ENCODE measurements at regions not wholly inside any gene's neighbourhood (a gene's known extent, or its start where the extent isn't known, plus 50 kb on each side); places are given as distances from the start of the nearest gene placed in this dataset.

- no peak for TF ChIP-seq HDAC2 (IDR thresholded peaks at IDR 0.05)
- TF ChIP-seq ESRRA (IDR thresholded peaks at IDR 0.05; ENCODE audit: borderline replicate concordance, low read length): no peak
- TF ChIP-seq ATOH8 (CRISPR knock-in tag; IDR thresholded peaks at IDR 0.05; ENCODE audit: low read depth): no peak
- no peak for TF ChIP-seq MAZ (IDR thresholded peaks at IDR 0.05; ENCODE audit: borderline replicate concordance, low read depth, low read length)
- no peak for TF ChIP-seq CTCF (IDR thresholded peaks at IDR 0.05)
- TF ChIP-seq KDM1A (IDR thresholded peaks at IDR 0.05; ENCODE audit: low read depth): no peak
- no peak for TF ChIP-seq FOXS1 (CRISPR knock-in tag; IDR thresholded peaks at IDR 0.05)
- TF ChIP-seq NPAS2 (CRISPR knock-in tag; IDR thresholded peaks at IDR 0.05; ENCODE audit: borderline replicate concordance): no peak
- TF ChIP-seq ELK1 (IDR thresholded peaks at IDR 0.05; ENCODE audit: low read depth, low read length): no peak
- no peak for TF ChIP-seq RARB (CRISPR knock-in tag; IDR thresholded peaks at IDR 0.05)
- TF ChIP-seq CHD4 (IDR thresholded peaks at IDR 0.05; ENCODE audit: borderline replicate concordance): no peak
- no peak for TF ChIP-seq ZSCAN20 (CRISPR knock-in tag; IDR thresholded peaks at IDR 0.05)
- ChIA-PET POLR2A (no interaction called here), CTCF (no interaction called here)
- FAIRE-seq (no peak), ATAC-seq (no peak), DNase-seq (ENCODE audit: low read depth in 1 of 2, low spot score in 1 of 2) (no peak)
- no peak overlapping the region for H3K27ac ChIP-seq
- 13% methylated on average over 8 of the region's 10 CpGs for WGBS (ENCODE audit: missing lambda C conversion rate)
- no peak overlapping the region for H3K4me3 ChIP-seq
- no peak overlapping the region for H3K4me2 ChIP-seq
- no peaks in the 10 kb centered on the region for H3K9me3 ChIP-seq
- no peaks in the 10 kb centered on the region for H3K4me1 ChIP-seq
Measured at GRCh38 chr10:130511766-130512165, 375.6 kb downstream of the GLRX3 start.

GRCh38 chr10:130512936-130513335 lies 376.7 kb downstream of the GLRX3 start:
- CTCF ChIA-PET: no interaction called here
- no peak for DNase-seq (ENCODE audit: low read depth in 1 of 2, low spot score in 1 of 2)
- Histone ChIP-seq H3K27ac (no peak overlapping the region), H3K4me2 (no peak overlapping the region), H3K4me3 (no peak overlapping the region), H3K9me3 (no peaks in the 10 kb centered on the region), H3K4me1 (no peaks in the 10 kb centered on the region)
- POLR2A ChIA-PET: no interaction called here
- no peak for TF ChIP-seq FOSB (CRISPR knock-in tag; IDR thresholded peaks at IDR 0.05)
- no peak for TF ChIP-seq PBX3 (IDR thresholded peaks at IDR 0.05)
- no peak for TF ChIP-seq ZC3H11A (IDR thresholded peaks at IDR 0.05)
- TF ChIP-seq POLR2A (IDR thresholded peaks at IDR 0.05; ENCODE audit: low read length): no peak
- no peak for TF ChIP-seq KDM1A (IDR thresholded peaks at IDR 0.05; ENCODE audit: low read depth)
- TF ChIP-seq NPAS2 (CRISPR knock-in tag; IDR thresholded peaks at IDR 0.05; ENCODE audit: borderline replicate concordance): no peak
- no peak for TF ChIP-seq ESRRA (IDR thresholded peaks at IDR 0.05; ENCODE audit: borderline replicate concordance, low read length)
- TF ChIP-seq BCL3 (IDR thresholded peaks at IDR 0.05): no peak
- no peak for TF ChIP-seq BHLHE40 (IDR thresholded peaks at IDR 0.05; ENCODE audit: low read depth, low read length)
- TF ChIP-seq NFE2L2 (conservative IDR thresholded peaks at IDR 0.05; ENCODE audit: low read length): no peak
- no peak for TF ChIP-seq ATOH8 (CRISPR knock-in tag; IDR thresholded peaks at IDR 0.05; ENCODE audit: low read depth)
- TF ChIP-seq HOXA7 (CRISPR knock-in tag; IDR thresholded peaks at IDR 0.05): no peak
- no peak for TF ChIP-seq NR3C1 (IDR thresholded peaks at IDR 0.05)
- TF ChIP-seq FOXS1 (CRISPR knock-in tag; IDR thresholded peaks at IDR 0.05): no peak
- TF ChIP-seq CBX8 (IDR thresholded peaks at IDR 0.05): no peak
- no peak for TF ChIP-seq TP53 (CRISPR knock-in tag; IDR thresholded peaks at IDR 0.05)
- TF ChIP-seq HDAC2 (IDR thresholded peaks at IDR 0.05): no peak
- no peak for ATAC-seq
- no peak for FAIRE-seq
- WGBS (ENCODE audit: missing lambda C conversion rate): no CpG with 5 or more reads among the region's 1 CpG

Measured in A549 (cell line).